IPS-15b (cell line): ENCODE measurements at regions not wholly inside any gene's neighbourhood (a gene's known extent, or its start where the extent isn't known, plus 50 kb on each side); places are given as distances from the start of the nearest gene placed in this dataset.

Experiments used
- H3K27me3 ChIP-seq: one replicate; pipeline ENCODE4 v1.6.1; 2013; ENCODE audit warnings: low read length; ENCODE audit not compliant: control insufficient read depth, insufficient read depth
- H3K36me3 ChIP-seq: one replicate; pipeline ENCODE4 v1.6.1; 2013; ENCODE audit warnings: low read length; ENCODE audit not compliant: control insufficient read depth, insufficient read depth
- H3K4me1 ChIP-seq: one replicate; pipeline ENCODE4 v1.6.1; 2013; ENCODE audit warnings: mild to moderate bottlenecking, low read length; ENCODE audit not compliant: control insufficient read depth, insufficient read depth
- H3K4me3 ChIP-seq: one replicate; pipeline ENCODE4 v1.5.1; 2013; ENCODE audit warnings: low read depth, low read length
- H3K9ac ChIP-seq: one replicate; pipeline ENCODE4 v1.6.1; 2013; ENCODE audit warnings: low read depth, mild to moderate bottlenecking, low read length
- H3K9me3 ChIP-seq: one replicate; pipeline ENCODE4 v1.6.1; 2013; ENCODE audit warnings: mild to moderate bottlenecking, low read length; ENCODE audit not compliant: control insufficient read depth, insufficient read depth

- Histone ChIP-seq H3K4me3 (no peak overlapping the region), H3K27me3 (no peaks in the 10 kb centered on the region), H3K4me1 (peaks cover 5% of the 10 kb centered on the region), H3K9ac (no peak overlapping the region), H3K36me3 (no peaks in the 10 kb centered on the region), H3K9me3 (no peaks in the 10 kb centered on the region)
Measured at GRCh38 chr21:41660748-41661147, 106.1 kb downstream of the RIPK4 start.

- Histone ChIP-seq H3K4me3 (no peak overlapping the region), H3K36me3 (no peaks in the 10 kb centered on the region), H3K4me1 (peaks cover 5% of the 10 kb centered on the region), H3K27me3 (no peaks in the 10 kb centered on the region), H3K9ac (no peak overlapping the region), H3K9me3 (no peaks in the 10 kb centered on the region)
Measured at GRCh38 chr21:41659791-41660560, 106.9 kb downstream of the RIPK4 start.

GRCh38 chr21:41656946-41657525 lies 109.8 kb downstream of the RIPK4 start:
- Histone ChIP-seq H3K9ac (no peak overlapping the region), H3K36me3 (no peaks in the 10 kb centered on the region), H3K27me3 (no peaks in the 10 kb centered on the region), H3K4me3 (no peak overlapping the region), H3K9me3 (no peaks in the 10 kb centered on the region), H3K4me1 (peaks cover 5% of the 10 kb centered on the region)

GRCh38 chr21:41655259-41655658 lies 111.6 kb downstream of the RIPK4 start:
- peaks cover 5% of the 10 kb centered on the region for H3K4me1 ChIP-seq

GRCh38 chr21:41653954-41654491 lies 112.8 kb downstream of the RIPK4 start:
- H3K9ac ChIP-seq = no peak overlapping the region
- H3K27me3 ChIP-seq = no peaks in the 10 kb centered on the region
- no peaks in the 10 kb centered on the region for H3K9me3 ChIP-seq
- H3K36me3 ChIP-seq = no peaks in the 10 kb centered on the region
- peaks cover 5% of the 10 kb centered on the region for H3K4me1 ChIP-seq
- no peak overlapping the region for H3K4me3 ChIP-seq

More at GRCh38 chr21:41655259-41655658, 111.6 kb downstream of the RIPK4 start:
- Histone ChIP-seq H3K27me3 (no peaks in the 10 kb centered on the region), H3K9me3 (no peaks in the 10 kb centered on the region), H3K9ac (no peak overlapping the region), H3K36me3 (no peaks in the 10 kb centered on the region), H3K4me3 (no peak overlapping the region)

GRCh38 chr21:41653243-41653953 lies 113.5 kb downstream of the RIPK4 start:
- Histone ChIP-seq H3K27me3 (no peaks in the 10 kb centered on the region), H3K36me3 (no peaks in the 10 kb centered on the region), H3K9me3 (no peaks in the 10 kb centered on the region), H3K4me1 (peaks cover 5% of the 10 kb centered on the region), H3K9ac (no peak overlapping the region), H3K4me3 (no peak overlapping the region)

- no peak overlapping the region for H3K9ac ChIP-seq
Measured at GRCh38 chr21:41651830-41652229, 115.0 kb downstream of the RIPK4 start.

GRCh38 chr21:41651406-41651805 lies 115.4 kb downstream of the RIPK4 start:
- H3K9me3 ChIP-seq = no peaks in the 10 kb centered on the region
- no peaks in the 10 kb centered on the region for H3K27me3 ChIP-seq
- no peaks in the 10 kb centered on the region for H3K36me3 ChIP-seq
- H3K4me1 ChIP-seq = no peaks in the 10 kb centered on the region
- H3K4me3 ChIP-seq = no peak overlapping the region
- no peak overlapping the region for H3K9ac ChIP-seq

More at GRCh38 chr21:41651830-41652229, 115.0 kb downstream of the RIPK4 start:
- H3K4me3 ChIP-seq = no peak overlapping the region
- no peaks in the 10 kb centered on the region for H3K9me3 ChIP-seq
- peaks cover 2% of the 10 kb centered on the region for H3K4me1 ChIP-seq
- no peaks in the 10 kb centered on the region for H3K36me3 ChIP-seq
- no peaks in the 10 kb centered on the region for H3K27me3 ChIP-seq

- no peaks in the 10 kb centered on the region for H3K9me3 ChIP-seq
- H3K27me3 ChIP-seq = no peaks in the 10 kb centered on the region
- H3K36me3 ChIP-seq = no peaks in the 10 kb centered on the region
- H3K4me1 ChIP-seq = no peaks in the 10 kb centered on the region
- no peak overlapping the region for H3K9ac ChIP-seq
- H3K4me3 ChIP-seq = no peak overlapping the region
Measured at GRCh38 chr21:41650526-41651145, 116.2 kb downstream of the RIPK4 start.

GRCh38 chr21:41648591-41649031 lies 118.2 kb downstream of the RIPK4 start:
- Histone ChIP-seq H3K4me1 (no peaks in the 10 kb centered on the region), H3K9me3 (no peaks in the 10 kb centered on the region), H3K27me3 (no peaks in the 10 kb centered on the region), H3K9ac (no peak overlapping the region), H3K4me3 (no peak overlapping the region), H3K36me3 (no peaks in the 10 kb centered on the region)

- Histone ChIP-seq H3K4me3 (no peak overlapping the region), H3K4me1 (no peaks in the 10 kb centered on the region), H3K27me3 (no peaks in the 10 kb centered on the region), H3K9me3 (no peaks in the 10 kb centered on the region), H3K9ac (no peak overlapping the region), H3K36me3 (no peaks in the 10 kb centered on the region)
Measured at GRCh38 chr21:41647806-41648561, 118.9 kb downstream of the RIPK4 start.
